ENCODE measurements at regions not wholly inside any gene's neighbourhood (a gene's known extent, or its start where the extent isn't known, plus 50 kb on each side); places are given as distances from the start of the nearest gene placed in this dataset.

GRCh38 chr13:75072368-75072767, 409.6 kb downstream of the TBC1D4 start:
- H3K4me3 ChIP-seq, result no peak overlapping the region
- ATAC-seq, result no peak
- peaks cover 0 to 20% (median 0%) of the 10 kb centered on the region in 3 donors for H3K4me1 ChIP-seq
- no peaks in the 10 kb centered on the region for H3K27me3 ChIP-seq
- no peaks in the 10 kb centered on the region for H3K36me3 ChIP-seq
- TF ChIP-seq POLR2A (IDR thresholded peaks at IDR 0.05) (no peak), POLR2AphosphoS5 (IDR thresholded peaks at IDR 0.05) (no peak), EP300 (IDR thresholded peaks at IDR 0.05) (no peak), CTCF (IDR thresholded peaks at IDR 0.05) (no peak)
- no peak overlapping the region for H3K27ac ChIP-seq
- no peaks in the 10 kb centered on the region for H3K9me3 ChIP-seq

- Histone ChIP-seq H3K4me3 (no peak overlapping the region), H3K4me1 (peaks cover 0 to 20% (median 0%) of the 10 kb centered on the region in 3 donors), H3K27me3 (no peaks in the 10 kb centered on the region), H3K27ac (no peak overlapping the region), H3K9me3 (no peaks in the 10 kb centered on the region), H3K36me3 (no peaks in the 10 kb centered on the region)
- 79 to 93% methylated on average over 3 to 5 of the region's 6 CpGs for WGBS, 2 donors (ENCODE audit: low coverage in 1 of 2)
- no peak for TF ChIP-seq POLR2AphosphoS5 (IDR thresholded peaks at IDR 0.05)
- no peak for TF ChIP-seq EP300 (IDR thresholded peaks at IDR 0.05)
- TF ChIP-seq CTCF (IDR thresholded peaks at IDR 0.05), result no peak
- TF ChIP-seq POLR2A (IDR thresholded peaks at IDR 0.05), result no peak
- no peak for ATAC-seq
Measured at GRCh38 chr13:75071796-75072195, 410.2 kb downstream of the TBC1D4 start.

GRCh38 chr13:75071395-75071794, 410.6 kb downstream of the TBC1D4 start:
- no peak for ATAC-seq
- no peak overlapping the region for H3K4me3 ChIP-seq
- no peaks in the 10 kb centered on the region for H3K36me3 ChIP-seq
- H3K27me3 ChIP-seq, result no peaks in the 10 kb centered on the region
- 41 to 80% methylated on average over 1 to 2 of the region's 2 CpGs for WGBS, 2 donors (ENCODE audit: low coverage in 1 of 2)
- peaks cover 0 to 20% (median 0%) of the 10 kb centered on the region in 3 donors for H3K4me1 ChIP-seq
- no peaks in the 10 kb centered on the region for H3K9me3 ChIP-seq
- TF ChIP-seq POLR2A (IDR thresholded peaks at IDR 0.05), result no peak
- no peak for TF ChIP-seq EP300 (IDR thresholded peaks at IDR 0.05)
- no peak overlapping the region for H3K27ac ChIP-seq

- no peak for ATAC-seq
- H3K27me3 ChIP-seq, result no peaks in the 10 kb centered on the region
- no peaks in the 10 kb centered on the region for H3K9me3 ChIP-seq
- H3K27ac ChIP-seq, result no peak overlapping the region
- H3K36me3 ChIP-seq, result no peaks in the 10 kb centered on the region
- TF ChIP-seq EP300 (IDR thresholded peaks at IDR 0.05), result no peak
- no peak for TF ChIP-seq CTCF (IDR thresholded peaks at IDR 0.05)
- TF ChIP-seq POLR2AphosphoS5 (IDR thresholded peaks at IDR 0.05), result no peak
- no peak for TF ChIP-seq POLR2A (IDR thresholded peaks at IDR 0.05)
- no peak overlapping the region for H3K4me3 ChIP-seq
- H3K4me1 ChIP-seq, result no peaks in the 10 kb centered on the region
Measured at GRCh38 chr13:75061909-75062308, 420.1 kb downstream of the TBC1D4 start.

GRCh38 chr13:75055296-75055695, 426.7 kb downstream of the TBC1D4 start:
- ATAC-seq, result no peak

More at GRCh38 chr13:75055296-75055695, 426.7 kb downstream of the TBC1D4 start:
- no peaks in the 10 kb centered on the region for H3K27me3 ChIP-seq
- TF ChIP-seq POLR2A (IDR thresholded peaks at IDR 0.05) (no peak), POLR2AphosphoS5 (IDR thresholded peaks at IDR 0.05) (no peak), CTCF (IDR thresholded peaks at IDR 0.05) (no peak), EP300 (IDR thresholded peaks at IDR 0.05) (no peak)
- H3K4me1 ChIP-seq, result no peaks in the 10 kb centered on the region
- no peak overlapping the region for H3K4me3 ChIP-seq
- H3K27ac ChIP-seq, result no peak overlapping the region
- H3K36me3 ChIP-seq, result no peaks in the 10 kb centered on the region
- no peaks in the 10 kb centered on the region for H3K9me3 ChIP-seq

All from gastroesophageal sphincter (tissue), 4 donors.